GM12878 (cell line): ENCODE measurements at regions not wholly inside any gene's neighbourhood (a gene's known extent, or its start where the extent isn't known, plus 50 kb on each side); places are given as distances from the start of the nearest gene placed in this dataset.

Experiments used
- ATAC-seq: fragments of 200-7000 bp; cut with Tn5 transposase; 3 replicates; pipeline ENCODE4 v1.9.1; 2020; ENCODE audit warnings: mild to moderate bottlenecking, moderate library complexity
- BruUV-seq: library from RNA; stranded (reverse); fragments of 400-500 nt; replicated peaks from 2 replicates; lab custom pipeline; 2021; lab: Mats Ljungman, UMichigan
- CTCF ChIA-PET: fragments of 300-600 bp; sonication (Branson Sonifier 250); formaldehyde crosslinking; extraction: SDS; loops from one replicate; lab custom pipeline; 2021; ENCODE audit warnings: inconsistent platforms; lab: Yijun Ruan, JAX
- POLR2A ChIA-PET: fragments of 350-600 bp; formaldehyde crosslinking; extraction: SDS; loops from one replicate; lab custom pipeline; 2021; ENCODE audit warnings: inconsistent platforms; lab: Charles Lee
- RAD21 ChIA-PET: fragments of 300-600 bp; sonication (Branson Sonifier 250); formaldehyde crosslinking; loops from one replicate; lab custom pipeline; 2023; ENCODE audit warnings: antibody characterized with exemption; ENCODE audit not compliant: unreplicated experiment; lab: Charles Lee
- SMC1A ChIA-PET: fragments of 300-600 bp; sonication (Branson Sonifier 250); formaldehyde crosslinking; loops from one replicate; lab custom pipeline; 2023; ENCODE audit not compliant: unreplicated experiment, uncharacterized antibody; lab: Charles Lee
- DNase-seq: peaks from one replicate; pipeline ENCODE4 v3.0.0-alpha.2; 2011; ENCODE audit warnings: low read depth, low spot score
- FAIRE-seq: peaks from 3 replicates; lab custom pipeline; 2011; peaks lifted over from hg19 to GRCh38; lab: Jason Lieb, UNC
- H2AFZ ChIP-seq: 2 replicates; pipeline ENCODE4 v1.6.0; 2011; ENCODE audit warnings: low read depth, low read length, control low read depth; ENCODE audit not compliant: control insufficient read depth
- H3K27ac ChIP-seq: 2 replicates; pipeline ENCODE4 v1.5.1; 2011; ENCODE audit warnings: control low read depth; ENCODE audit not compliant: control insufficient read depth, insufficient read depth
- H3K27me3 ChIP-seq, 2 experiments: replicated peaks in 1 of 2; 2 replicates each; pipeline versions ENCODE4 v1.6.0 to v1.6.1; 2011; ENCODE audit warnings: low read length in 1 of 2; ENCODE audit not compliant: control insufficient read depth in 2 of 2, insufficient read depth in 2 of 2
- H3K36me3 ChIP-seq, 2 experiments: 2 replicates each; pipeline ENCODE4 v1.5.1; 2011; ENCODE audit warnings: low read length in 1 of 2; ENCODE audit not compliant: control insufficient read depth in 2 of 2, insufficient read depth in 2 of 2
- H3K4me1 ChIP-seq: 2 replicates; pipeline ENCODE4 v1.6.1; 2011; ENCODE audit warnings: mild to moderate bottlenecking, low read length, moderate library complexity, mixed read lengths; ENCODE audit not compliant: control insufficient read depth, insufficient read depth
- H3K4me2 ChIP-seq: 2 replicates; pipeline ENCODE4 v1.6.0; 2011; ENCODE audit warnings: control low read depth; ENCODE audit not compliant: control insufficient read depth, insufficient read depth
- H3K4me3 ChIP-seq: fragments of 200-600 bp; sonication (generic); 2 replicates; pipeline ENCODE4 v1.5.1; 2016
- H3K79me2 ChIP-seq: 2 replicates; pipeline ENCODE4 v1.6.0; 2011; ENCODE audit warnings: low read length; ENCODE audit not compliant: control insufficient read depth, insufficient read depth
- H3K9ac ChIP-seq: 2 replicates; pipeline ENCODE4 v1.8.0; 2011; ENCODE audit warnings: low read length, control low read depth, mixed read lengths; ENCODE audit not compliant: control insufficient read depth, insufficient read depth
- H3K9me3 ChIP-seq: replicated peaks from 3 replicates; pipeline ENCODE4 v1.5.1; 2011; ENCODE audit warnings: mild to moderate bottlenecking, low read length; ENCODE audit not compliant: control insufficient read depth, insufficient read depth
- H4K20me1 ChIP-seq: 2 replicates; pipeline ENCODE4 v1.6.0; 2011; ENCODE audit not compliant: control insufficient read depth, insufficient read depth
- ATF3 ChIP-seq: IDR thresholded peaks from 2 replicates; pipeline ENCODE4 v1.6.1; 2011; ENCODE audit warnings: low read depth, mild to moderate bottlenecking, low read length, moderate library complexity, borderline replicate concordance; ENCODE audit errors: extremely low read depth
- CTCF ChIP-seq, 3 experiments: IDR thresholded peaks in 2 of 3; conservative IDR thresholded peaks in 1 of 3; 2 replicates each; pipeline ENCODE4 v1.5.1; 2011; ENCODE audit warnings: low read depth in 3 of 3, low read length in 3 of 3, mild to moderate bottlenecking in 3 of 3, control low read depth in 2 of 3, moderate library complexity in 2 of 3, inconsistent platforms in 1 of 3, mixed read lengths in 1 of 3; ENCODE audit not compliant: control insufficient read depth in 2 of 3, insufficient read depth in 1 of 3; ENCODE audit errors: extremely low read depth in 1 of 3
- FOXM1 ChIP-seq: IDR thresholded peaks from 2 replicates; pipeline ENCODE4 v1.6.1; 2012; ENCODE audit warnings: low read depth, mild to moderate bottlenecking, inconsistent platforms, low read length, moderate library complexity
- GATAD2B ChIP-seq: fragments of 450-650 bp; conservative IDR thresholded peaks from 2 replicates; pipeline ENCODE4 v1.6.1; 2017; ENCODE audit warnings: low read depth, mild to moderate bottlenecking, moderate library complexity
- HDAC2 ChIP-seq: fragments of 200-600 bp; sonication (generic); IDR thresholded peaks from 2 replicates; pipeline ENCODE4 v1.6.1; 2017
- HDGF ChIP-seq: fragments of 450-650 bp; IDR thresholded peaks from 2 replicates; pipeline ENCODE4 v1.6.1; 2016; ENCODE audit warnings: antibody characterized with exemption
- MAX ChIP-seq: IDR thresholded peaks from 2 replicates; pipeline ENCODE4 v1.6.1; 2012; ENCODE audit warnings: low read depth, low read length, improper control_type of control experiment
- MEF2A ChIP-seq: IDR thresholded peaks from 2 replicates; pipeline ENCODE4 v1.6.1; 2011; ENCODE audit warnings: low read depth, mild to moderate bottlenecking, low read length, moderate library complexity; ENCODE audit not compliant: insufficient read depth
- MEF2B ChIP-seq: fragments of 450-650 bp; IDR thresholded peaks from 2 replicates; pipeline ENCODE4 v1.6.1; 2018; ENCODE audit warnings: mild to moderate bottlenecking, moderate library complexity; ENCODE audit not compliant: partially characterized antibody, poor library complexity, severe bottlenecking
- NFXL1 ChIP-seq: fragments of 450-650 bp; IDR thresholded peaks from 2 replicates; pipeline ENCODE4 v1.6.1; 2017; ENCODE audit warnings: antibody characterized with exemption, mild to moderate bottlenecking, borderline replicate concordance
- NR2C1 ChIP-seq: fragments of 450-650 bp; IDR thresholded peaks from 2 replicates; pipeline ENCODE4 v1.6.1; 2017; ENCODE audit warnings: antibody characterized with exemption, mild to moderate bottlenecking, moderate library complexity
- PAX5 ChIP-seq: IDR thresholded peaks from 2 replicates; pipeline ENCODE4 v1.6.1; 2011; ENCODE audit warnings: low read depth, low read length, borderline replicate concordance
- PAX8 ChIP-seq: fragments of 450-650 bp; IDR thresholded peaks from 2 replicates; pipeline ENCODE4 v1.6.1; 2017; ENCODE audit warnings: mild to moderate bottlenecking, moderate library complexity
- PKNOX1 ChIP-seq: fragments of 450-650 bp; IDR thresholded peaks from 2 replicates; pipeline ENCODE4 v1.6.1; 2016; ENCODE audit warnings: mild to moderate bottlenecking
- RB1 ChIP-seq: fragments of 450-650 bp; formaldehyde crosslinking; IDR thresholded peaks from 2 replicates; pipeline ENCODE4 v1.6.1; 2017; ENCODE audit warnings: mild to moderate bottlenecking, borderline replicate concordance
- RUNX3 ChIP-seq: IDR thresholded peaks from 2 replicates; pipeline ENCODE4 v1.6.1; 2012; ENCODE audit warnings: low read length, inconsistent platforms
- SMAD1 ChIP-seq: fragments of 450-650 bp; IDR thresholded peaks from 2 replicates; pipeline ENCODE4 v1.6.1; 2018; ENCODE audit warnings: mild to moderate bottlenecking, low read depth; ENCODE audit not compliant: partially characterized antibody
- TCF7 ChIP-seq: IDR thresholded peaks from 2 replicates; pipeline ENCODE4 v1.6.1; 2014; ENCODE audit warnings: antibody characterized with exemption, borderline replicate concordance
- ZNF207 ChIP-seq: fragments of 450-650 bp; IDR thresholded peaks from 2 replicates; pipeline ENCODE4 v1.6.1; 2014; ENCODE audit warnings: antibody characterized with exemption, mild to moderate bottlenecking, borderline replicate concordance
- ZNF217 ChIP-seq: fragments of 450-650 bp; IDR thresholded peaks from 2 replicates; pipeline ENCODE4 v1.6.1; 2017; ENCODE audit warnings: antibody characterized with exemption, mild to moderate bottlenecking
- WGBS: methylation state at CpG from one replicate; pipeline ENCODE4 v1.1.6; 2016; ENCODE audit warnings: low lambda C conversion rate; ENCODE audit not compliant: insufficient replicate concordance, insufficient coverage; ENCODE audit errors: missing lambda C conversion rate; 5-methylcytosine and 5-hydroxymethylcytosine counted together
- in situ Hi-C: fragments of 300-500 bp; cut with MboI; formaldehyde crosslinking; loops from 9 replicates; pipeline ENCODE4 v1.14.3; 2018; ENCODE audit warnings: mixed read lengths
- intact Hi-C: fragments of 100-400 bp; cut with micrococcal nuclease; formaldehyde crosslinking; loops from one replicate; pipeline ENCODE4 v1.14.2; 2022; ENCODE audit not compliant: unreplicated experiment

GRCh38 chr15:79164465-79164864, 73.9 kb upstream of the RASGRF1 start:
- no peak overlapping the region for H3K9ac ChIP-seq
- H2AFZ ChIP-seq: no peak overlapping the region
- no peaks in the 10 kb centered on the region; the same call in 2 of the 3 replicates for H3K9me3 ChIP-seq
- WGBS: 7% methylated on average over 4 of the region's 4 CpGs
- H4K20me1 ChIP-seq: no peaks in the 10 kb centered on the region
- ChIA-PET CTCF (interaction anchor here (0.6 kb wide), 1 partner anchor 369 kb away, joined by 4 read pairs; no protein-coding TSS in a partner anchor), POLR2A (no interaction called here), RAD21 (no interaction called here), SMC1A (no interaction called here)
- in situ Hi-C loops: no loop called here
- no peak overlapping the region for H3K4me3 ChIP-seq
- no TSS peak for BruUV-seq
- intact Hi-C loops: no loop called here
- no peak for ATAC-seq
- H3K4me1 ChIP-seq: no peaks in the 10 kb centered on the region
- H3K79me2 ChIP-seq: no peaks in the 10 kb centered on the region
- no peaks in the 10 kb centered on the region; a peak in 1 of 4 replicates for H3K27me3 ChIP-seq
- no peak for FAIRE-seq
- no peaks in the 10 kb centered on the region for H3K36me3 ChIP-seq
- H3K4me2 ChIP-seq: no peak overlapping the region
- H3K27ac ChIP-seq: no peak overlapping the region
- no peak for TF ChIP-seq HDAC2
- no peak for TF ChIP-seq NFXL1
- no peak for TF ChIP-seq CTCF (IDR thresholded peaks at IDR 0.05 in 2 of 3, conservative IDR thresholded peaks at IDR 0.05 in 1 of 3; ENCODE audit: control insufficient read depth in 2 of 3, extremely low read depth in 1 of 3, insufficient read depth in 1 of 3, low read depth in 3 of 3, low read length in 3 of 3)
- no peak for TF ChIP-seq GATAD2B
- no peak for TF ChIP-seq TCF7
- TF ChIP-seq PAX5: no peak
- no peak for TF ChIP-seq SMAD1
- TF ChIP-seq FOXM1: no peak
- no peak for TF ChIP-seq ATF3
- TF ChIP-seq MAX: no peak
- TF ChIP-seq HDGF: no peak
- TF ChIP-seq PKNOX1: no peak
- no peak for TF ChIP-seq RUNX3
- TF ChIP-seq MEF2A: no peak
- TF ChIP-seq MEF2B: no peak
- no peak for TF ChIP-seq ZNF217
- TF ChIP-seq RB1: no peak
- TF ChIP-seq PAX8: no peak
- TF ChIP-seq NR2C1: no peak
- no peak for TF ChIP-seq ZNF207
- DNase-seq: no peak
